Kidney (tissue), 13 donors: ENCODE measurements at regions not wholly inside any gene's neighbourhood (a gene's known extent, or its start where the extent isn't known, plus 50 kb on each side); places are given as distances from the start of the nearest gene placed in this dataset.

Source experiments
- DNase-seq, 5 donors: peaks; one replicate each; pipeline ENCODE4 v3.0.0-alpha.2; 2013 to 2020
- FAIRE-seq: peaks from 2 replicates; lab custom pipeline; 2012; peaks lifted over from hg19 to GRCh38; lab: Jason Lieb, UNC
- H3K27ac ChIP-seq, 2 donors: one replicate each; pipeline ENCODE4 v1.7.0; 2013; ENCODE audit warnings: low read depth in 2 of 2, low read length in 2 of 2, inconsistent platforms in 1 of 2
- H3K27me3 ChIP-seq: one replicate; pipeline ENCODE4 v1.7.1; 2013; ENCODE audit warnings: low read length, inconsistent platforms; ENCODE audit not compliant: control insufficient read depth, insufficient read depth
- H3K36me3 ChIP-seq, 3 donors: one replicate each; pipeline versions ENCODE4 v1.7.0 to v1.7.1; 2013; ENCODE audit warnings: low read length in 3 of 3, control low read depth in 1 of 3, inconsistent platforms in 1 of 3; ENCODE audit not compliant: insufficient read depth in 3 of 3, control insufficient read depth in 2 of 3
- H3K4me1 ChIP-seq, 3 donors: one replicate each; pipeline versions ENCODE4 v1.7.0 to v1.7.1; 2013; ENCODE audit warnings: low read length in 3 of 3, inconsistent platforms in 1 of 3, low read depth in 1 of 3; ENCODE audit not compliant: control insufficient read depth in 2 of 3, insufficient read depth in 2 of 3
- H3K4me3 ChIP-seq, 3 donors: one replicate each; pipeline versions ENCODE4 v1.7.0 to v1.8.1; 2013; ENCODE audit warnings: low read length in 3 of 3, control low read depth in 1 of 3, inconsistent platforms in 1 of 3
- H3K9ac ChIP-seq, 3 donors: one replicate each; pipeline versions ENCODE4 v1.7.0 to v1.7.1; 2013; ENCODE audit warnings: low read length in 3 of 3, control low read depth in 1 of 3, inconsistent platforms in 1 of 3
- H3K9me3 ChIP-seq, 3 donors: one replicate each; pipeline versions ENCODE4 v1.7.0 to v1.7.1; 2013; ENCODE audit warnings: low read length in 3 of 3, control low read depth in 1 of 3, inconsistent platforms in 1 of 3; ENCODE audit not compliant: control insufficient read depth in 2 of 3, insufficient read depth in 1 of 3
- CTCF ChIP-seq: IDR thresholded peaks from 3 replicates; pipeline ENCODE4 v1.5.1; 2012; ENCODE audit warnings: mild to moderate bottlenecking, moderate library complexity, borderline replicate concordance; ENCODE audit not compliant: insufficient read depth; ENCODE audit errors: extremely low read depth
- intact Hi-C: fragments of 100-400 bp; cut with DNase I; formaldehyde crosslinking; loops from one replicate; pipeline ENCODE4 v1.11.1; 2022
- donor health status: control.
- donor health status: control.
- donor health status: control.
- donor health status: control.
- donor health status: control.
- donor health status: DM: yes; HTN: yes; CAD: no.
- donor health status: Normal renal cell carcinoma (clear cell type).

- no peak for DNase-seq
- TF ChIP-seq CTCF: no peak
Measured at GRCh38 chr5:13503017-13503416, 441.5 kb downstream of the DNAH5 start.

GRCh38 chr5:13501176-13501575 is 443.3 kb downstream of the DNAH5 start:
- no peak for FAIRE-seq
- no peak overlapping the region for H3K4me3 ChIP-seq

More at GRCh38 chr5:13503017-13503416, 441.5 kb downstream of the DNAH5 start:
- H3K9ac ChIP-seq: no peak overlapping the region
- no peaks in the 10 kb centered on the region for H3K27me3 ChIP-seq
- no peaks in the 10 kb centered on the region for H3K36me3 ChIP-seq
- intact Hi-C loops: no loop called here
- H3K9me3 ChIP-seq: no peaks in the 10 kb centered on the region
- H3K4me3 ChIP-seq: no peak overlapping the region
- no peaks in the 10 kb centered on the region for H3K4me1 ChIP-seq
- H3K27ac ChIP-seq: no peak overlapping the region
- FAIRE-seq: no peak

GRCh38 chr5:13498279-13498678 is 446.2 kb downstream of the DNAH5 start:
- no peaks in the 10 kb centered on the region for H3K4me1 ChIP-seq
- no peak overlapping the region for H3K27ac ChIP-seq
- H3K9me3 ChIP-seq: no peaks in the 10 kb centered on the region
- no peak overlapping the region for H3K4me3 ChIP-seq
- TF ChIP-seq CTCF: no peak
- FAIRE-seq (no peak), DNase-seq (peak in 1 of 5 donors; percentile 1)
- no peaks in the 10 kb centered on the region for H3K36me3 ChIP-seq
- no peak overlapping the region for H3K9ac ChIP-seq
- intact Hi-C loops: no loop called here
- no peaks in the 10 kb centered on the region for H3K27me3 ChIP-seq

More at GRCh38 chr5:13501176-13501575, 443.3 kb downstream of the DNAH5 start:
- H3K9me3 ChIP-seq: no peaks in the 10 kb centered on the region
- intact Hi-C loops: no loop called here
- no peaks in the 10 kb centered on the region for H3K4me1 ChIP-seq
- no peak overlapping the region for H3K27ac ChIP-seq
- H3K9ac ChIP-seq: no peak overlapping the region
- no peaks in the 10 kb centered on the region for H3K27me3 ChIP-seq
- H3K36me3 ChIP-seq: no peaks in the 10 kb centered on the region
- TF ChIP-seq CTCF: no peak
- DNase-seq: no peak
